C4-2B (cell line): ENCODE measurements at regions not wholly inside any gene's neighbourhood (a gene's known extent, or its start where the extent isn't known, plus 50 kb on each side); places are given as distances from the start of the nearest gene placed in this dataset.
"Not testable (repeated sequence)": the region's sequence is repeated elsewhere in the genome, so short reads cannot be mapped to it uniquely, and the experiment has no call there.

Experiments used
- H3K27ac ChIP-seq: fragments of 450-650 bp; 2 replicates; pipeline ENCODE4 v1.5.1; 2017
- ZFX ChIP-seq: fragments of 450-650 bp; IDR thresholded peaks from 2 replicates; pipeline ENCODE4 v1.6.1; 2017
- TF ChIP-seq, protein P1 (sequence below): fragments of 450-650 bp; conservative IDR thresholded peaks from 2 replicates; pipeline ENCODE4 v1.5.1; 2017; ENCODE audit warnings: mild to moderate bottlenecking

DNA sequence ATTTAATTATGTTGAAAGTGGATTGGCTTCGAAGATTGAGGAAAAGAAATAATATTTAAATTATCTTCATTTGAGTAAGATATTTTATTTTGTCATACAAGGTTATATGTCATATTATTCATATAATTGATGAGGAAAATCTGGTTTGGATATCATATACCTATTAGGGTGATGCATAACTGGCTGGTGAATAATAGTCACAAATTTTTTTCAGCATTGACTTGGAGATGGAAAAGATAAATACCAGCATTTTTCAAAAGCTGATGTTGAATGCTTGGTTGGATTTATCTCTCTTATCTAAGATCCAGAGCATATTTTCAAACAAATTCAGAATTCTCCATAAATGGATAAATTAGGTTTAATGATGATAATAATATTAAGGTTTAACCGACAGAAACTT lies 93.5 kb upstream of the SLIT2 start:
- TF ChIP-seq, protein P1, sequence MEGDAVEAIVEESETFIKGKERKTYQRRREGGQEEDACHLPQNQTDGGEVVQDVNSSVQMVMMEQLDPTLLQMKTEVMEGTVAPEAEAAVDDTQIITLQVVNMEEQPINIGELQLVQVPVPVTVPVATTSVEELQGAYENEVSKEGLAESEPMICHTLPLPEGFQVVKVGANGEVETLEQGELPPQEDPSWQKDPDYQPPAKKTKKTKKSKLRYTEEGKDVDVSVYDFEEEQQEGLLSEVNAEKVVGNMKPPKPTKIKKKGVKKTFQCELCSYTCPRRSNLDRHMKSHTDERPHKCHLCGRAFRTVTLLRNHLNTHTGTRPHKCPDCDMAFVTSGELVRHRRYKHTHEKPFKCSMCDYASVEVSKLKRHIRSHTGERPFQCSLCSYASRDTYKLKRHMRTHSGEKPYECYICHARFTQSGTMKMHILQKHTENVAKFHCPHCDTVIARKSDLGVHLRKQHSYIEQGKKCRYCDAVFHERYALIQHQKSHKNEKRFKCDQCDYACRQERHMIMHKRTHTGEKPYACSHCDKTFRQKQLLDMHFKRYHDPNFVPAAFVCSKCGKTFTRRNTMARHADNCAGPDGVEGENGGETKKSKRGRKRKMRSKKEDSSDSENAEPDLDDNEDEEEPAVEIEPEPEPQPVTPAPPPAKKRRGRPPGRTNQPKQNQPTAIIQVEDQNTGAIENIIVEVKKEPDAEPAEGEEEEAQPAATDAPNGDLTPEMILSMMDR: no peak
- no peak for TF ChIP-seq ZFX
- no peak overlapping the region for H3K27ac ChIP-seq

DNA sequence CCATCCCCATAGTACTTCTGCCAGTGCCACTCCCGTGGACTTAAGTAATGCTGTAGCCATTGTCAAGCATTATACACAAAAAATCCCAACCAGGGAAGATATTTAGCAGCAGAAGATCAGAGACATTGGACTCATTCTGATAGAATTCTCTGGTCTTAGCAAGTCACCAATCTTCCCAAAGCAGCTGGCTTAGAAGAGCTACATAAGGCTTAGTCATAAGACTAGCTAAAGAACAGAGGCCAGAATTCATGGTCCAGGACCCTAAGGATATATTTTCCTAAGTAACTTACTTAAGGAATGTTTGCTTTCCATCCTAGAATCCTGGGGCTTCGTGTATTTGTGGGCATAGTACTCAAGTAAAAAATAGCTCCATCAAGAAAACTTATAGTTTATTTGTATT lies 100.3 kb upstream of the SLIT2 start:
- TF ChIP-seq, protein P1: no peak
- TF ChIP-seq ZFX: no peak
- H3K27ac ChIP-seq: no peak overlapping the region

DNA sequence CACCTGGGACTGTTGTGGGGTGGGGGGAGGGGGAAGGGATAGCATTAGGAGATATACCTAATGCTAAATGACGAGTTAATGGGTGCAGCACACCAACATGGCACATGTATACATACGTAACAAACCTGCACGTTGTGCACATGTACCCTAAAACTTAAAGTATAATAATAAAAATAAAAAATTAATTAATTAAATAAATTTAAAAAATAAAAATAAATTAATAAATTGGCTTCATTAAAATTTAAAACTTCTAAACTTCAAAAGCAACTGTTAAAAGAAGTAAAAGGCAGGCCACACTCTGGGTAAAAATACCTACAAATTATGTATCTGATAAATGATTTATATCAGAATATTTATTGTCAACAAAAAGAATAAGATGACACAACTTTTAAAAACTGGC lies 102.6 kb upstream of the SLIT2 start:
- not testable (repeated sequence) for H3K27ac ChIP-seq

DNA sequence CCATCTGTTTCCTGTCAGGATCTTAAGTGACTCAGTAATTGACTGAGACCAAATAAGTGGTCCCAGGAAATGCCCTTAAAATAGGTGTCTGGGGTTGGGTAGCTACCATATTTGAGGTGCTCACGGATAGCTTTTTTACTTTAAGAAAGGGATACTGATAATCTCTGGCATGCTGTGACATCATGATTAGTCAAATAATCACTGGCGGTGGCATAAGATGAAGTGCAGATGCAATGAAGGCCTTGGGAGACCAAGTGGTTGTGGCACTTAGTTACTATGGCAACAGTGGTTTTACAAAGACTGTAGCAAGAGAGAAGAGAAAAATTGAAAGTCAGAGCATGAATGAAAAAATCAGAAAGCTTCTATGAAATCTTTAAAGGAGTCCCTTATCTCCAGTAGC lies 114.5 kb upstream of the SLIT2 start:
- no peak overlapping the region for H3K27ac ChIP-seq
- TF ChIP-seq ZFX: no peak

DNA sequence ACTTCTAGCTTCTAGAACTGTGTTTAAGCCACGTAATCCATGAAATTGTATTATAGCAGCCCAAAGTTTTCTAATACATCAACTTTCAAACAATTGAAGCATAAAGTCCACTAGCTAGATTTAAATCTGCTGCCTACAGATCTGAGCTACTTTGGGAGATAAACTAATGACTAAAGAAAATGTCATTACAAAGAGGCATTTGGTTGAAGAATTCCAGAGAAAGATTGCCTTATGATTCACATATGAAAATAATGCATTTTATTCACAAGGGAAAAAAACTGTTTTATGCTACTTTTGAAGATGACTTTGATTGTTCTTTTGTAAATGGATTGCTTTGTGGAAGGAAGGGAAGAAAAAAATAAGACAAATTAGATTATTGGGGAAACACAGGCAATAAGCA lies 124.1 kb upstream of the SLIT2 start:
- H3K27ac ChIP-seq: no peak overlapping the region
- TF ChIP-seq, protein P1: no peak
- no peak for TF ChIP-seq ZFX

DNA sequence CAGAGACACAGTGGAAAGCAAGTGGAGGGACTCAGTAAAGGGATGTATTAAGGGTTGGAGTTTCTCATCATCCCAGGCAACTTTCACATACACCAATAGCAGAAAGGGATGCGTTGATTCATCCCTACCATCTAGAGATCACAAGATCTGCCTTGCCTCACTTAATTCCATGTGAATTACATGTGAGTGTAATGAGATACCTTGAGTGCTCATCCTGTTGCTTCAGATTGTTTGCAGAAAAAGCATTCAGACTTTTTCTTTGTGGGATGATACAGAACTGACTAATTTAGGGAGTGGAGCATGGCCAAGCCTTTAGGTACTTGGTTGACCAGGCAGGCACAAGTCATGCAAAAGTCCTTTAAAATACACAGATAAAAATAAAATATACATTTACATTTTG lies 124.8 kb upstream of the SLIT2 start:
- no peak overlapping the region for H3K27ac ChIP-seq
- TF ChIP-seq, protein P1: no peak
- no peak for TF ChIP-seq ZFX

DNA sequence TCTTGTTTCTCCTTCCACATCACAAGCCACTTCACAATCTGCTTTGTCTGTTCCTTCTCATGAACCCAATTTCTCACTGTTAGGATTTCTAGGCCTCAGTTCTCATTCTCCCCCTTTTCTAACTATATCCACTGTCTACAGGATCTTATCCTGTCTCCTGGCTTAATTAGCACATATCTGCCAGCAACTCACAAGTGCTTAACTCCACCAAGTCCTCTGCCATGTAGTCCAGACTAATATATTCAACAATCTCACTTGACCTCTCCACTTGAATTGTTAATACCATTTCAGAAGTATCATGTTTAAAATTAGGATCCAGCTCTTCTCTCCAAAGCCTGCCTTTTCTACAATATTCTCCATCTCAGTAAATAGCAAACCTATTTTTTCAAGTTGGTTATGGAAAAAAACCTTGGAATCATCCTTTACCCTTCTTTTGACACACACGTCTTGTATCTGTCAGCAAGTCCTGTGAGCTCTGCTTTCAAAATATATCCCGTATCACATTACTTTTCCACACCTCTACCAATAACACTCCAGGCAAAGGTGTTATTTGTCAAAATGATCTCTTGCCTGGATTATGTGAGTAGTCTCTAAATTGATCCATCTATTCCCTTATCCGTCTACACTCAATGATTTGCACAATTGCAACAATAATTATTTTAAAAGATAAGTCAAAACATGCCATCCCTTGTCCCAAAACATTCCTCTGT lies 127.2 kb upstream of the SLIT2 start:
- TF ChIP-seq, protein P1: no peak
- no peak for TF ChIP-seq ZFX

DNA sequence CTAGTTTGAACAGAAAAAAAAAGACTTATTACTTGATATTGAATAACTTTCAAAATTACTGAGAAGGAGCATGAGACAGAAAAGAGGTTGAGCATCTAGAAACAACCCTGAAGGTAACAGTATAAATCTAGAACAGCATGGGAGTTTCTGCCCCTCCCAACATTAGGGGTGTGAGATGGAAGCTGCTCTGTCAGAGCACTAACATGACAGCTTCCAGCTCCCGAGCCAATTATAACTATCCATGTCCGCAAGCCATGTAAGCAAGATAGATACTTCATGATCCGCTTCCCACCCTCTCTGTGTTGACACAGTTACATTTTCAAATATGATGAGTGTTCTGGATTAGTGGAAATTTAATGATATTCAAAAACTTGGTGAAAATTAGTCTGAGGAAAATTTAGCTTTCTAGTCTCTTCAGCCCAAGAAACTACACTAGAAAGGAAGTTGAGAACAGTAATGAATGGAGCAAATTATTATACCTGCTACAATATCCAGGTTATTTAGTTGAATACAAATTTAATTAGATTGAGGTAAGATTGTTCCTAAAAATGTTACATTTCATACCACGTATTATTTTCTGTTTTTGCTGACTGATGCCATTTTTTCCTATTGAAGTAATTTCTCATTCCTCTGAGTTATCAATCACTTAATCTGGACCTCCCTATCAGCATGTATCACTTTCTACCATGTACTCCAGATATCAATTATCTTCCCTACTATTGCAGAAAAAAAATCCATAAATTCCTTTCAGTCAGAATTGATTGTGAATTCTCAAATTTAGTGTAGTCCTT lies 129.3 kb upstream of the SLIT2 start:
- no peak for TF ChIP-seq ZFX
- TF ChIP-seq, protein P1: no peak
- no peak overlapping the region for H3K27ac ChIP-seq

More for the DNA sequence above, 127.2 kb upstream of the SLIT2 start:
- no peak overlapping the region for H3K27ac ChIP-seq
